ENCODE measurements at regions not wholly inside any gene's neighbourhood (a gene's known extent, or its start where the extent isn't known, plus 50 kb on each side); places are given as distances from the start of the nearest gene placed in this dataset.
A peak's percentile ranks its signal among the peaks of the same experiment; 100 is the strongest.

GRCh38 chr2:234261736-234262135, 211.2 kb downstream of the SPP2 start:
- TF ChIP-seq POLR2A (IDR thresholded peaks at IDR 0.05) = no peak
- TF ChIP-seq, protein P1, sequence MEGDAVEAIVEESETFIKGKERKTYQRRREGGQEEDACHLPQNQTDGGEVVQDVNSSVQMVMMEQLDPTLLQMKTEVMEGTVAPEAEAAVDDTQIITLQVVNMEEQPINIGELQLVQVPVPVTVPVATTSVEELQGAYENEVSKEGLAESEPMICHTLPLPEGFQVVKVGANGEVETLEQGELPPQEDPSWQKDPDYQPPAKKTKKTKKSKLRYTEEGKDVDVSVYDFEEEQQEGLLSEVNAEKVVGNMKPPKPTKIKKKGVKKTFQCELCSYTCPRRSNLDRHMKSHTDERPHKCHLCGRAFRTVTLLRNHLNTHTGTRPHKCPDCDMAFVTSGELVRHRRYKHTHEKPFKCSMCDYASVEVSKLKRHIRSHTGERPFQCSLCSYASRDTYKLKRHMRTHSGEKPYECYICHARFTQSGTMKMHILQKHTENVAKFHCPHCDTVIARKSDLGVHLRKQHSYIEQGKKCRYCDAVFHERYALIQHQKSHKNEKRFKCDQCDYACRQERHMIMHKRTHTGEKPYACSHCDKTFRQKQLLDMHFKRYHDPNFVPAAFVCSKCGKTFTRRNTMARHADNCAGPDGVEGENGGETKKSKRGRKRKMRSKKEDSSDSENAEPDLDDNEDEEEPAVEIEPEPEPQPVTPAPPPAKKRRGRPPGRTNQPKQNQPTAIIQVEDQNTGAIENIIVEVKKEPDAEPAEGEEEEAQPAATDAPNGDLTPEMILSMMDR (IDR thresholded peaks at IDR 0.05) = no peak
- intact Hi-C loops (cut with DNase I; ENCODE audit: low total_unique reads) = no loop called here
- DNase-seq (ENCODE audit: low spot score in 2 of 2) = no peak
- H3K4me3 ChIP-seq (ENCODE audit: low read depth, poor library complexity, severe bottlenecking) = no peak overlapping the region
- 61 to 62% methylated on average over 2 of the region's 2 CpGs for WGBS, 2 donors

GRCh38 chr2:234259440-234259839, 208.9 kb downstream of the SPP2 start:
- no peak overlapping the region for H3K4me3 ChIP-seq (ENCODE audit: low read depth, poor library complexity, severe bottlenecking)
- no peak for DNase-seq (ENCODE audit: low spot score in 2 of 2)
- intact Hi-C loops (cut with DNase I; ENCODE audit: low total_unique reads) = no loop called here
- WGBS, 2 donors = 89 to 93% methylated on average over 2 of the region's 2 CpGs
- TF ChIP-seq POLR2A (IDR thresholded peaks at IDR 0.05) = no peak
- TF ChIP-seq, protein P1 (IDR thresholded peaks at IDR 0.05) = no peak

DNA sequence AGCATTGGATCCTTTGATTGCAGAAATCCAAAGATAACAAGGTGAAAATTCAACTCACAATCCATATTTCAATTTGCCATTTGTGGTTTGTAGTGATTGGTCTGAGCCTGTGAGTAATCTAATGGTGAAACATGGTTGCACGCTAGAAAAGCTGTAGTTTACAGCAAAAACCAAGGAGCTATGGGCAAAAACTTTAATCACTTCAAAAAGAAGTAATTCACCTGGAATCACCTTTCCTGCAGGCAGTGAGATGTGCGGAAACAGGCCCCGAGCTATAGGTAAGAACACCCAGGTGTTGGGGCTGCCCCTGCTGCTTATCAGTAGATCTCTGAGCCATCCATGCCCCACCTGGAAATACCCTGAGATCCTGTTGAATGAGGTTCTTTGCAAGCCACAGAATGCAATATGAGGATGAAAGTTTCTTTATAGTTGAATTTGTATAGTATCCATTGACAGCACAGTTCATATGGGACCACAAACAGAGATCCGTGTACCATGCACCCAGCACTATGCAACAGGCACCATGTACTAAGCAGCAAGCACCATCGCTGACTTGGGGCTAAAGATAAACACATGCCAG, 208.2 kb downstream of the SPP2 start:
- H3K4me3 ChIP-seq (ENCODE audit: low read depth, poor library complexity, severe bottlenecking) = no peak overlapping the region
- TF ChIP-seq, protein P1 (IDR thresholded peaks at IDR 0.05) = no peak
- TF ChIP-seq POLR2A (IDR thresholded peaks at IDR 0.05) = no peak
- WGBS, 2 donors = 57 to 63% methylated on average over 5 of the region's 5 CpGs
- intact Hi-C loops (cut with DNase I; ENCODE audit: low total_unique reads) = no loop called here
- DNase-seq (ENCODE audit: low spot score in 2 of 2) = no peak

DNA sequence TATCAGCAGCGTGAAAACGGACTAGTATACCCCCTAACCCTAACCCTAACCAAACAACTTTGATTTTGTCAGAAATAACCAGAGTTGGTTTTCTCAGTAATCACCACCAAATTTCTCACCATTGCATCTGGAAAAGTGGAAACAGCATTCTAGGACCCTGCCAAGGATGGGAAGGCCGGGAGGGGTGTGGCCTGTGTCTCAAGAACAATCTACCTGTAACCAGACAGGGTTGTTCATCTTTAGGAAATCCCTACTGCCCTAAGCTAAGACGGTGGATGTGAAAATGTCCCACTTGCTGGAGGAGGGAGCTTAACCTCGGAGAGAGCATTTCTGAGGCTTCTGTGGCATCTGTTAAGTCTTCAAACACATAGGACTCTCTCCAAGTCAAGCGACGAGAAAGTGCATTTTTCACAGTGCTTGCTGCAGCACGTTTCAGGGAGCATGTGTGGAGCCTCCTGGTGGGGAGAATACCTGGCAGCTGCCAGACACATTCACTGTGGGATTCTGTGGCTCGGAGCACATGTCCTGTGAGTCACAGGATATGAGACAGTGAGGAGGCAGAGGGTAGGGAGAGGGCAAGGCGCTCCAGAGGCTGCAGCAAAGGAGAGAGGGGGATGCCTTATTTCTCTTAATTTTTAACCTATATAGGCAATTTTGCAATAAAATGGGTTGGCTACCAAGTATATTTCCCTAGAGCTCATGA, 207.5 kb downstream of the SPP2 start:
- intact Hi-C loops (cut with DNase I; ENCODE audit: low total_unique reads) = no loop called here
- WGBS, 2 donors = 18 to 22% methylated on average over 10 of the region's 10 CpGs
- no peak overlapping the region for H3K4me3 ChIP-seq (ENCODE audit: low read depth, poor library complexity, severe bottlenecking)
- TF ChIP-seq POLR2A (IDR thresholded peaks at IDR 0.05) = no peak
- TF ChIP-seq, protein P1 (IDR thresholded peaks at IDR 0.05) = no peak
- DNase-seq (ENCODE audit: low spot score in 2 of 2) = peak; percentile 80 to 91

DNA sequence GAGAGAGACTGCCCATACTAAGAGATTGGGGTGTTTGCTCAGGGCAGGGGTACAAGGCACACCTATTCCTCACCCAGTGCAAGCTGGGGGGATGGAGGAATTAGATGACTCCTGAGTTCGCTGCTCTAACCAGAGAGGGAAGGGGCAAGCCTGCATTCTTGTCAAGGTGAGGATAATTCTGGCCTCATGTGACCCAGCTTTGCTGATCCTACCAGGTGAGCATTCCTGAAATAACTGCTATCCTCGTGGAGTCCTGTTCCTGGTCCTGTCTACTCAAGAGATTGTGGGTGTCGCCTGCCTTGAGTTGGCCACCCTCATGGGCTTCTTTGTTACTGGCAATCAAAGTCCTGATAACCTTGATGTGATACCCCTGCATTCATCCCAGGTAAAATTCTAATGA, 206.0 kb downstream of the SPP2 start:
- intact Hi-C loops (cut with DNase I; ENCODE audit: low total_unique reads) = no loop called here
- WGBS, 2 donors = 68 to 69% methylated on average over 3 of the region's 3 CpGs
- TF ChIP-seq, protein P1 (IDR thresholded peaks at IDR 0.05) = no peak
- TF ChIP-seq POLR2A (IDR thresholded peaks at IDR 0.05) = no peak

More for the DNA sequence above, 206.0 kb downstream of the SPP2 start:
- no peak for DNase-seq (ENCODE audit: low spot score in 2 of 2)
- no peak overlapping the region for H3K4me3 ChIP-seq (ENCODE audit: low read depth, poor library complexity, severe bottlenecking)

All from lower leg skin (tissue), 4 donors.